ENCODE measurements at regions not wholly inside any gene's neighbourhood (a gene's known extent, or its start where the extent isn't known, plus 50 kb on each side); places are given as distances from the start of the nearest gene placed in this dataset.

GRCh38 chr1:107004421-107004820 is 52.1 kb upstream of the PRMT6 start:
- no peak for TF ChIP-seq POLR2A (IDR thresholded peaks at IDR 0.05; ENCODE audit: extremely low read depth, insufficient read length)
- TF ChIP-seq MYC (IDR thresholded peaks at IDR 0.05; ENCODE audit: low read depth, low read length) = no peak
- TF ChIP-seq CTCF (IDR thresholded peaks at IDR 0.05; ENCODE audit: low read depth, low read length) = no peak
- no peak for TF ChIP-seq MAX (IDR thresholded peaks at IDR 0.05; ENCODE audit: low read depth, low read length)
- peak; percentile 12 for DNase-seq (ENCODE audit: low read depth)
- H3K4me3 ChIP-seq (ENCODE audit: low read depth, low read length) = no peak overlapping the region
